Neural cell (in vitro differentiated cells): ENCODE measurements at regions not wholly inside any gene's neighbourhood (a gene's known extent, or its start where the extent isn't known, plus 50 kb on each side); places are given as distances from the start of the nearest gene placed in this dataset.

Source experiments
- H2AFZ ChIP-seq: fragments of 200-600, 300-800 bp; sonication (generic), shearing (Covaris generic); 2 replicates; pipeline ENCODE4 v1.6.0; 2014; ENCODE audit warnings: low read depth, mild to moderate bottlenecking, antibody characterized with exemption, low read length, moderate library complexity
- H3F3A ChIP-seq: fragments of 200-600 bp; shearing (Covaris generic); 2 replicates; pipeline ENCODE4 v1.6.1; 2016; ENCODE audit warnings: mild to moderate bottlenecking, moderate library complexity, mixed read lengths, antibody characterized with exemption, low read length; ENCODE audit not compliant: insufficient read depth, poor library complexity, severe bottlenecking
- H3K27ac ChIP-seq: fragments of 200-600, 300-800 bp; sonication (generic), shearing (Covaris generic); 2 replicates; pipeline ENCODE4 v1.5.1; 2014; ENCODE audit warnings: mild to moderate bottlenecking, low read length, moderate library complexity
- H3K27me3 ChIP-seq: fragments of 300-800, 200-600 bp; sonication (generic), shearing (Covaris generic); 2 replicates; pipeline ENCODE4 v1.6.0; 2014; ENCODE audit warnings: mild to moderate bottlenecking, low read depth, low read length, moderate library complexity; ENCODE audit not compliant: insufficient read depth
- H3K36me3 ChIP-seq: fragments of 300-800, 200-600 bp; sonication (generic), shearing (Covaris generic); 2 replicates; pipeline ENCODE4 v1.5.1; 2014; ENCODE audit warnings: mild to moderate bottlenecking, antibody characterized with exemption, low read length, moderate library complexity; ENCODE audit not compliant: insufficient read depth
- H3K4me2 ChIP-seq: fragments of 300-800, 200-600 bp; sonication (generic), shearing (Covaris generic); 2 replicates; pipeline ENCODE4 v1.6.0; 2014; ENCODE audit warnings: mild to moderate bottlenecking, low read length
- H3K4me3 ChIP-seq: fragments of 300-800, 200-600 bp; sonication (generic), shearing (Covaris generic); 2 replicates; pipeline ENCODE4 v1.5.1; 2014; ENCODE audit warnings: mild to moderate bottlenecking, low read length, moderate library complexity
- H3K79me2 ChIP-seq: fragments of 200-600 bp; shearing (Covaris generic); replicated peaks from 2 replicates; pipeline ENCODE4 v1.6.0; 2014; ENCODE audit warnings: mild to moderate bottlenecking, low read length, moderate library complexity; ENCODE audit not compliant: insufficient read depth
- H3K9ac ChIP-seq: fragments of 300-800, 200-600 bp; sonication (generic), shearing (Covaris generic); 2 replicates; pipeline ENCODE4 v1.6.1; 2016; ENCODE audit warnings: mild to moderate bottlenecking, low read length, mixed read lengths
- H3K9me2 ChIP-seq: fragments of 200-600 bp; shearing (Covaris generic); 2 replicates; pipeline ENCODE4 v1.6.1; 2016; ENCODE audit warnings: mild to moderate bottlenecking, low read length, mixed read lengths; ENCODE audit not compliant: insufficient read depth
- H3K9me3 ChIP-seq: fragments of 200-600, 300-800 bp; sonication (generic), shearing (Covaris generic); 2 replicates; pipeline ENCODE4 v1.6.1; 2016; ENCODE audit warnings: mild to moderate bottlenecking, mixed run types, low read length, moderate library complexity, mixed read lengths
- H4K20me1 ChIP-seq: fragments of 200-600 bp; shearing (Covaris generic); 2 replicates; pipeline ENCODE4 v1.6.1; 2016; ENCODE audit warnings: mild to moderate bottlenecking, mixed run types; ENCODE audit not compliant: insufficient read depth
- CTCF ChIP-seq: fragments of 450-650 bp; IDR thresholded peaks from 2 replicates; pipeline ENCODE4 v1.5.1; 2014; ENCODE audit warnings: antibody characterized with exemption, mild to moderate bottlenecking, moderate library complexity; ENCODE audit not compliant: poor library complexity, severe bottlenecking
- EP300 ChIP-seq: fragments of 450-650 bp; conservative IDR thresholded peaks from 2 replicates; pipeline ENCODE4 v1.6.1; 2014; ENCODE audit warnings: antibody characterized with exemption, mild to moderate bottlenecking, moderate library complexity; ENCODE audit not compliant: poor library complexity, severe bottlenecking
- EZH2 ChIP-seq: fragments of 200-600, 300-800 bp; shearing (Covaris generic), sonication (generic); IDR thresholded peaks from 2 replicates; pipeline ENCODE4 v1.6.1; 2014; ENCODE audit warnings: antibody characterized with exemption, low read length, borderline replicate concordance, mild to moderate bottlenecking; ENCODE audit not compliant: insufficient read depth, poor library complexity, severe bottlenecking
- MXI1 ChIP-seq: fragments of 450-650 bp; conservative IDR thresholded peaks from 2 replicates; pipeline ENCODE4 v1.6.1; 2014; ENCODE audit warnings: antibody characterized with exemption, mild to moderate bottlenecking; ENCODE audit not compliant: poor library complexity, severe bottlenecking
- POLR2AphosphoS5 ChIP-seq: IDR thresholded peaks from 2 replicates; pipeline ENCODE4 v1.6.1; 2012
- RAD21 ChIP-seq: fragments of 450-650 bp; conservative IDR thresholded peaks from 2 replicates; pipeline ENCODE4 v1.6.1; 2014; ENCODE audit warnings: antibody characterized with exemption, mild to moderate bottlenecking, moderate library complexity
- REST ChIP-seq: IDR thresholded peaks from 2 replicates; pipeline ENCODE4 v1.6.1; 2012; ENCODE audit warnings: borderline replicate concordance
- SMC3 ChIP-seq: fragments of 450-650 bp; conservative IDR thresholded peaks from 2 replicates; pipeline ENCODE4 v1.6.1; 2014; ENCODE audit warnings: antibody characterized with exemption, mild to moderate bottlenecking, moderate library complexity; ENCODE audit not compliant: poor library complexity
- TAF1 ChIP-seq: IDR thresholded peaks from 2 replicates; pipeline ENCODE4 v1.6.1; 2012; ENCODE audit warnings: low read depth

- Histone ChIP-seq H3K9me3 (no peaks in the 10 kb centered on the region), H3K4me2 (no peak overlapping the region), H3F3A (no peaks in the 10 kb centered on the region), H3K9me2 (no peaks in the 10 kb centered on the region), H3K9ac (no peak overlapping the region), H3K79me2 (no peaks in the 10 kb centered on the region), H3K27me3 (peaks cover 4% of the 10 kb centered on the region), H4K20me1 (no peaks in the 10 kb centered on the region), H3K27ac (no peak overlapping the region), H3K36me3 (no peaks in the 10 kb centered on the region), H3K4me3 (no peak overlapping the region), H2AFZ (no peak overlapping the region)
- no peak for TF ChIP-seq RAD21
- no peak for TF ChIP-seq EZH2
- TF ChIP-seq SMC3, result no peak
- no peak for TF ChIP-seq EP300
- TF ChIP-seq CTCF, result no peak
- no peak for TF ChIP-seq MXI1
- no peak for TF ChIP-seq REST
- TF ChIP-seq POLR2AphosphoS5, result no peak
- TF ChIP-seq TAF1, result no peak
These were observed 143.4 kb downstream of the TRIML1 start for GRCh38 chr4:188282471-188283232.

- Histone ChIP-seq H4K20me1 (no peaks in the 10 kb centered on the region), H3K4me2 (no peak overlapping the region), H3K9me3 (no peaks in the 10 kb centered on the region), H3K27ac (no peak overlapping the region), H3K9ac (no peak overlapping the region), H3K27me3 (peaks cover 4% of the 10 kb centered on the region), H2AFZ (no peak overlapping the region), H3K79me2 (no peaks in the 10 kb centered on the region), H3K36me3 (no peaks in the 10 kb centered on the region), H3K9me2 (no peaks in the 10 kb centered on the region), H3F3A (no peaks in the 10 kb centered on the region), H3K4me3 (no peak overlapping the region)
- no peak for TF ChIP-seq MXI1
- TF ChIP-seq TAF1, result no peak
- no peak for TF ChIP-seq EZH2
- no peak for TF ChIP-seq EP300
- no peak for TF ChIP-seq REST
- TF ChIP-seq RAD21, result no peak
- no peak for TF ChIP-seq SMC3
- TF ChIP-seq POLR2AphosphoS5, result no peak
- TF ChIP-seq CTCF, result no peak
These were observed 148.1 kb downstream of the TRIML1 start for GRCh38 chr4:188287169-188287894.
